GM23338 (cell line): ENCODE measurements at regions not wholly inside any gene's neighbourhood (a gene's known extent, or its start where the extent isn't known, plus 50 kb on each side); places are given as distances from the start of the nearest gene placed in this dataset.
"Not testable (repeated sequence)": the region's sequence is repeated elsewhere in the genome, so short reads cannot be mapped to it uniquely, and the experiment has no call there.

Source experiments
- ATAC-seq: fragments of 200-7000 bp; cut with Tn5 transposase; 3 replicates; pipeline ENCODE4 v1.9.1; 2020
- DNase-seq: peaks from one replicate; pipeline ENCODE4 v3.0.0-alpha.2; 2015; ENCODE audit warnings: low spot score
- H2AFZ ChIP-seq: fragments of 200-600 bp; sonication (generic); 2 replicates; pipeline ENCODE4 v1.8.0; 2016; ENCODE audit warnings: antibody characterized with exemption, mild to moderate bottlenecking, moderate library complexity
- H3F3A ChIP-seq: fragments of 200-600 bp; sonication (generic); replicated peaks from 2 replicates; pipeline ENCODE4 v1.8.0; 2017; ENCODE audit warnings: antibody characterized with exemption, mixed run types, low read depth
- H3K27ac ChIP-seq: fragments of 200-600 bp; sonication (generic); 2 replicates; pipeline ENCODE4 v1.6.1; 2016; ENCODE audit warnings: low read depth
- H3K27me3 ChIP-seq: fragments of 200-600 bp; sonication (generic); 2 replicates; pipeline ENCODE4 v1.8.0; 2016; ENCODE audit warnings: mild to moderate bottlenecking, mixed run types, moderate library complexity; ENCODE audit not compliant: insufficient read depth
- H3K36me3 ChIP-seq: fragments of 200-600 bp; sonication (generic); 2 replicates; pipeline ENCODE4 v1.8.0; 2016; ENCODE audit warnings: mild to moderate bottlenecking; ENCODE audit not compliant: insufficient read depth
- H3K4me1 ChIP-seq: fragments of 200-600 bp; sonication (generic); 2 replicates; pipeline ENCODE4 v1.8.0; 2016; ENCODE audit warnings: mild to moderate bottlenecking, moderate library complexity; ENCODE audit not compliant: insufficient read depth
- H3K4me2 ChIP-seq: fragments of 200-600 bp; sonication (generic); 2 replicates; pipeline ENCODE4 v1.7.1; 2017; ENCODE audit warnings: mixed run types
- H3K4me3 ChIP-seq: fragments of 200-600 bp; sonication (generic); 2 replicates; pipeline ENCODE4 v1.6.1; 2016; ENCODE audit warnings: mixed run types
- H3K79me2 ChIP-seq: fragments of 200-600 bp; sonication (generic); replicated peaks from 2 replicates; pipeline ENCODE4 v1.8.0; 2017; ENCODE audit warnings: mild to moderate bottlenecking; ENCODE audit not compliant: insufficient read depth
- H3K9me2 ChIP-seq: fragments of 200-600 bp; sonication (generic); 2 replicates; pipeline ENCODE4 v1.8.0; 2017; ENCODE audit not compliant: insufficient read depth
- H4K20me1 ChIP-seq: fragments of 200-600 bp; sonication (generic); replicated peaks from 2 replicates; pipeline ENCODE4 v1.8.0; 2017; ENCODE audit warnings: mild to moderate bottlenecking; ENCODE audit not compliant: insufficient read depth
- H3K27ac Mint-ChIP-seq: 2 replicates; pipeline ENCODE4 v1.8.0; 2020; ENCODE audit warnings: inconsistent platforms, mild to moderate bottlenecking, moderate library complexity, mixed read lengths
- H3K27me3 Mint-ChIP-seq: 3 replicates; pipeline ENCODE4 v1.8.0; 2022; ENCODE audit warnings: low read depth, mild to moderate bottlenecking, moderate library complexity, mixed read lengths, inconsistent platforms; ENCODE audit not compliant: insufficient read depth, poor library complexity
- H3K36me3 Mint-ChIP-seq: 3 replicates; pipeline ENCODE4 v1.8.0; 2021; ENCODE audit warnings: low read depth, mild to moderate bottlenecking, inconsistent platforms, moderate library complexity, mixed read lengths
- H3K4me1 Mint-ChIP-seq: 3 replicates; pipeline ENCODE4 v1.8.0; 2020; ENCODE audit warnings: mild to moderate bottlenecking, inconsistent platforms, mixed read lengths
- H3K4me3 Mint-ChIP-seq: 3 replicates; pipeline ENCODE4 v1.8.0; 2021; ENCODE audit warnings: moderate library complexity, mild to moderate bottlenecking, inconsistent platforms, mixed read lengths
- H3K9me3 Mint-ChIP-seq: 3 replicates; pipeline ENCODE4 v1.8.0; 2020; ENCODE audit warnings: moderate library complexity, mild to moderate bottlenecking, inconsistent platforms, mixed read lengths
- CTCF ChIP-seq, 2 experiments: fragments of 200-600 bp in 1 of 2; sonication (generic) in 1 of 2; conservative IDR thresholded peaks; 2 replicates each; pipeline versions ENCODE4 v1.5.1 to v1.6.1; 2016 to 2017; ENCODE audit warnings: antibody characterized with exemption in 2 of 2, low read depth in 2 of 2, mild to moderate bottlenecking in 2 of 2, moderate library complexity in 1 of 2
- NANOG ChIP-seq: IDR thresholded peaks from 2 replicates; pipeline ENCODE4 v1.6.1; 2016; ENCODE audit warnings: antibody characterized with exemption, borderline replicate concordance
- ZNF114 ChIP-seq: fragments of 250-450 bp; sonication (Bioruptor Pico); IDR thresholded peaks from 2 replicates; pipeline ENCODE4 v1.5.0; 2020; ENCODE audit warnings: mild to moderate bottlenecking, moderate library complexity
- ZNF462 ChIP-seq: fragments of 250-450 bp; sonication (Bioruptor Pico); IDR thresholded peaks from 2 replicates; pipeline ENCODE4 v1.5.0; 2020; ENCODE audit warnings: mild to moderate bottlenecking, moderate library complexity

- not testable (repeated sequence) for H4K20me1 ChIP-seq, H3F3A ChIP-seq, H2AFZ ChIP-seq, ATAC-seq, H3K79me2 ChIP-seq, H3K4me1 ChIP-seq, H3K9me2 ChIP-seq, DNase-seq, H3K36me3 ChIP-seq, H3K36me3 Mint-ChIP-seq, H3K4me2 ChIP-seq, H3K4me1 Mint-ChIP-seq, H3K4me3 Mint-ChIP-seq, H3K27ac ChIP-seq, H3K27ac Mint-ChIP-seq, H3K4me3 ChIP-seq, H3K27me3 ChIP-seq
- Mint-ChIP-seq H3K27me3 (peaks cover 17% of the 10 kb centered on the region), H3K9me3 (peaks cover 16% of the 10 kb centered on the region)
Measured at GRCh38 chr19:14319720-14320119, 61.5 kb upstream of the ADGRE5 start.

- Histone ChIP-seq H3K9me2 (no peaks in the 10 kb centered on the region), H2AFZ (peak overlapping the region; percentile 83; the same call in 1 of the 2 replicates), H3K4me1 (no peaks in the 10 kb centered on the region), H3K79me2 (no peaks in the 10 kb centered on the region), H3K27me3 (no peaks in the 10 kb centered on the region), H4K20me1 (no peaks in the 10 kb centered on the region), H3K27ac (no peak overlapping the region), H3K4me3 (no peak overlapping the region), H3K36me3 (no peaks in the 10 kb centered on the region), H3F3A (no peaks in the 10 kb centered on the region), H3K4me2 (no peak overlapping the region)
- no peak overlapping the region for H3K27ac Mint-ChIP-seq
- H3K27me3 Mint-ChIP-seq: peaks cover 18% of the 10 kb centered on the region
- DNase-seq (peak; percentile 80), ATAC-seq (peak; percentile 93)
- H3K9me3 Mint-ChIP-seq: peaks cover 16% of the 10 kb centered on the region
- peaks cover 7% of the 10 kb centered on the region; the same call in 2 of the 3 replicates for H3K4me1 Mint-ChIP-seq
- no peak overlapping the region for H3K4me3 Mint-ChIP-seq
- H3K36me3 Mint-ChIP-seq: peaks cover 7% of the 10 kb centered on the region; the same call in 1 of the 3 replicates
- no peak for TF ChIP-seq ZNF114 (CRISPR knock-in tag)
- TF ChIP-seq CTCF (conservative IDR thresholded peaks at IDR 0.05; ENCODE audit: low read depth in 2 of 2): peak; percentile 66 to 91
- no peak for TF ChIP-seq ZNF462 (CRISPR knock-in tag)
- TF ChIP-seq NANOG: no peak
Measured at GRCh38 chr19:14318873-14319272, 62.4 kb upstream of the ADGRE5 start.
